NB4 (cell line): ENCODE measurements at regions not wholly inside any gene's neighbourhood (a gene's known extent, or its start where the extent isn't known, plus 50 kb on each side); places are given as distances from the start of the nearest gene placed in this dataset.
"Not testable (repeated sequence)": the region's sequence is repeated elsewhere in the genome, so short reads cannot be mapped to it uniquely, and the experiment has no call there.

Experiments used
- DNase-seq: peaks from one replicate; pipeline ENCODE4 v3.0.0; 2010; ENCODE audit warnings: low read depth
- H3K4me3 ChIP-seq: one replicate; pipeline ENCODE4 v1.5.1; 2011; ENCODE audit warnings: mild to moderate bottlenecking, low read depth, low read length, moderate library complexity
- CTCF ChIP-seq: IDR thresholded peaks from one replicate; pipeline ENCODE4 v1.5.1; 2012; ENCODE audit warnings: low read depth, low read length
- MAX ChIP-seq: IDR thresholded peaks from 2 replicates; pipeline ENCODE4 v1.6.1; 2011; ENCODE audit warnings: low read depth, low read length
- MYC ChIP-seq: IDR thresholded peaks from 2 replicates; pipeline ENCODE4 v1.6.1; 2011; ENCODE audit warnings: low read depth, low read length
- POLR2A ChIP-seq: IDR thresholded peaks from 2 replicates; pipeline ENCODE4 v1.6.1; 2011; ENCODE audit warnings: mild to moderate bottlenecking; ENCODE audit not compliant: insufficient read length; ENCODE audit errors: extremely low read depth

GRCh38 chr2:160613466-160614153 lies 120.0 kb upstream of the RBMS1 start:
- H3K4me3 ChIP-seq: no peak overlapping the region
- DNase-seq: peak; percentile 56
- TF ChIP-seq MYC: no peak
- no peak for TF ChIP-seq MAX
- TF ChIP-seq CTCF: no peak
- TF ChIP-seq POLR2A: no peak

- no peak for TF ChIP-seq MAX
- TF ChIP-seq MYC: no peak
- no peak for TF ChIP-seq CTCF
- no peak for TF ChIP-seq POLR2A
- DNase-seq: no peak
- no peak overlapping the region for H3K4me3 ChIP-seq
Measured at GRCh38 chr2:160614391-160614790, 120.8 kb upstream of the RBMS1 start.

- H3K4me3 ChIP-seq: no peak overlapping the region
- no peak for TF ChIP-seq POLR2A
- no peak for DNase-seq
Measured at GRCh38 chr2:160615706-160616105, 122.1 kb upstream of the RBMS1 start.

GRCh38 chr2:160616149-160616548 lies 122.5 kb upstream of the RBMS1 start:
- no peak for TF ChIP-seq MAX
- no peak for TF ChIP-seq MYC
- DNase-seq: no peak
- no peak overlapping the region for H3K4me3 ChIP-seq

GRCh38 chr2:160621748-160622147 lies 128.1 kb upstream of the RBMS1 start:
- TF ChIP-seq MYC (no peak), POLR2A (no peak), MAX (no peak), CTCF (no peak)

GRCh38 chr2:160628020-160628637 lies 134.5 kb upstream of the RBMS1 start:
- H3K4me3 ChIP-seq, DNase-seq: not testable (repeated sequence)

More at GRCh38 chr2:160621748-160622147, 128.1 kb upstream of the RBMS1 start:
- H3K4me3 ChIP-seq: no peak overlapping the region
- DNase-seq: no peak

- no peak overlapping the region for H3K4me3 ChIP-seq
- TF ChIP-seq POLR2A (no peak), CTCF (no peak), MYC (no peak), MAX (no peak)
- DNase-seq: no peak
Measured at GRCh38 chr2:160628811-160629210, 135.2 kb upstream of the RBMS1 start.
